A673 (cell line): ENCODE measurements at regions not wholly inside any gene's neighbourhood (a gene's known extent, or its start where the extent isn't known, plus 50 kb on each side); places are given as distances from the start of the nearest gene placed in this dataset.

Source experiments
- BruUV-seq: library from RNA; stranded (reverse); fragments of 400-500 nt; replicated peaks from 2 replicates; lab custom pipeline; 2021; lab: Mats Ljungman, UMichigan
- CTCF ChIA-PET: fragments of 300-600 bp; sonication (Branson Sonifier 250); formaldehyde crosslinking; loops from one replicate; lab custom pipeline; 2022; ENCODE audit warnings: antibody characterized with exemption; lab: Charles Lee
- POLR2A ChIA-PET: fragments of 300-600 bp; sonication (Branson Sonifier 250); formaldehyde crosslinking; loops from one replicate; lab custom pipeline; 2022; ENCODE audit warnings: antibody characterized with exemption; ENCODE audit not compliant: low non-redundant PET; lab: Charles Lee
- DNase-seq: peaks from one replicate; pipeline ENCODE4 v3.0.0-alpha.2; 2015; ENCODE audit warnings: low spot score
- H3K27ac ChIP-seq: fragments of 200-600 bp; sonication (generic); 2 replicates; pipeline ENCODE4 v1.5.1; 2016; ENCODE audit warnings: mixed run types, low read depth, mild to moderate bottlenecking, mixed read lengths, antibody characterized with exemption, low read length; ENCODE audit not compliant: poor library complexity, severe bottlenecking
- H3K27me3 ChIP-seq: fragments of 200-600 bp; sonication (generic); replicated peaks from 2 replicates; pipeline ENCODE4 v1.6.1; 2017; ENCODE audit warnings: mixed run types, low read depth, mild to moderate bottlenecking, mixed read lengths, antibody characterized with exemption, low read length; ENCODE audit not compliant: insufficient read depth, poor library complexity
- H3K36me3 ChIP-seq: fragments of 200-600 bp; sonication (generic); 2 replicates; pipeline ENCODE4 v1.6.1; 2016; ENCODE audit warnings: mixed run types, mild to moderate bottlenecking, mixed read lengths, antibody characterized with exemption, low read length; ENCODE audit not compliant: insufficient read depth, poor library complexity, severe bottlenecking
- H3K4me1 ChIP-seq: fragments of 200-600 bp; sonication (generic); 2 replicates; pipeline ENCODE4 v1.6.1; 2017; ENCODE audit warnings: mixed run types, mild to moderate bottlenecking, mixed read lengths, antibody characterized with exemption, low read length; ENCODE audit not compliant: insufficient read depth, poor library complexity, severe bottlenecking
- H3K4me3 ChIP-seq: fragments of 200-600 bp; sonication (generic); 2 replicates; pipeline ENCODE4 v1.5.1; 2016; ENCODE audit warnings: low read depth, mixed run types, mild to moderate bottlenecking, mixed read lengths, low read length; ENCODE audit not compliant: poor library complexity, severe bottlenecking
- H3K9me3 ChIP-seq: fragments of 200-600 bp; sonication (generic); 2 replicates; pipeline ENCODE4 v1.6.1; 2016; ENCODE audit warnings: mixed run types, low read depth, mild to moderate bottlenecking, mixed read lengths, antibody characterized with exemption, low read length; ENCODE audit not compliant: poor library complexity, severe bottlenecking
- EZH2 ChIP-seq: fragments of 200-600 bp; sonication (generic); IDR thresholded peaks from 2 replicates; pipeline ENCODE4 v1.6.1; 2017; ENCODE audit warnings: borderline replicate concordance, low read depth, mild to moderate bottlenecking, mixed read lengths, antibody characterized with exemption, low read length; ENCODE audit not compliant: poor library complexity, severe bottlenecking
- intact Hi-C: fragments of 100-400 bp; cut with micrococcal nuclease; formaldehyde crosslinking; loops from one replicate; pipeline ENCODE4 v1.10.0; 2022; ENCODE audit not compliant: unreplicated experiment
- TF ChIP-seq, protein P1 (sequence below): fragments of 300-800, 200-600 bp; sonication (generic); conservative IDR thresholded peaks from 2 replicates; pipeline ENCODE4 v1.5.1; 2017; ENCODE audit warnings: low read depth, mild to moderate bottlenecking, antibody characterized with exemption, low read length, moderate library complexity, mixed read lengths

DNA sequence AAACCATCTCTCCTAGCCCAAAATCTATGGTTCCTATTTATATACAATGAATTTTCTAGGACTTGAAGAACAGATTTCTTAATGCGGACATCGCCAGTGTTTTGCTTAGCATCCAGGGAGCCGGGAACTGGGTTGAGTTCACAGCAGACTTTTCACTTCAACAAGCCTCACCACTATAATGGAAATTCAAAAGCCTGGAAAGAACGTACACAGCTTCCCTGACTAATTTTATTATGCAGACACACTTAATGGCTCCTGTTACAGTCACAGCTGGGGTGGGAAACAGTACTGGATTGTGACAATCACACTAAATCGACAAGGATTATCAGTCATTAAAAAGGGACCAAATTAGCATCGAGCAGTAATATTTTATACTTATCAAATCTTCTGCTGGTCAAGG, 129.2 kb upstream of the BNIP2 start:
- TF ChIP-seq, protein P1, sequence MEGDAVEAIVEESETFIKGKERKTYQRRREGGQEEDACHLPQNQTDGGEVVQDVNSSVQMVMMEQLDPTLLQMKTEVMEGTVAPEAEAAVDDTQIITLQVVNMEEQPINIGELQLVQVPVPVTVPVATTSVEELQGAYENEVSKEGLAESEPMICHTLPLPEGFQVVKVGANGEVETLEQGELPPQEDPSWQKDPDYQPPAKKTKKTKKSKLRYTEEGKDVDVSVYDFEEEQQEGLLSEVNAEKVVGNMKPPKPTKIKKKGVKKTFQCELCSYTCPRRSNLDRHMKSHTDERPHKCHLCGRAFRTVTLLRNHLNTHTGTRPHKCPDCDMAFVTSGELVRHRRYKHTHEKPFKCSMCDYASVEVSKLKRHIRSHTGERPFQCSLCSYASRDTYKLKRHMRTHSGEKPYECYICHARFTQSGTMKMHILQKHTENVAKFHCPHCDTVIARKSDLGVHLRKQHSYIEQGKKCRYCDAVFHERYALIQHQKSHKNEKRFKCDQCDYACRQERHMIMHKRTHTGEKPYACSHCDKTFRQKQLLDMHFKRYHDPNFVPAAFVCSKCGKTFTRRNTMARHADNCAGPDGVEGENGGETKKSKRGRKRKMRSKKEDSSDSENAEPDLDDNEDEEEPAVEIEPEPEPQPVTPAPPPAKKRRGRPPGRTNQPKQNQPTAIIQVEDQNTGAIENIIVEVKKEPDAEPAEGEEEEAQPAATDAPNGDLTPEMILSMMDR = no peak
- H3K27me3 ChIP-seq = peaks cover 80% of the 10 kb centered on the region
- H3K36me3 ChIP-seq = no peaks in the 10 kb centered on the region
- no peak overlapping the region for H3K4me3 ChIP-seq
- no peak for DNase-seq
- no peak overlapping the region for H3K27ac ChIP-seq
- ChIA-PET CTCF (no interaction called here), POLR2A (no interaction called here)
- H3K4me1 ChIP-seq = no peaks in the 10 kb centered on the region
- intact Hi-C loops = no loop called here
- H3K9me3 ChIP-seq = no peaks in the 10 kb centered on the region
- no TSS peak for BruUV-seq

DNA sequence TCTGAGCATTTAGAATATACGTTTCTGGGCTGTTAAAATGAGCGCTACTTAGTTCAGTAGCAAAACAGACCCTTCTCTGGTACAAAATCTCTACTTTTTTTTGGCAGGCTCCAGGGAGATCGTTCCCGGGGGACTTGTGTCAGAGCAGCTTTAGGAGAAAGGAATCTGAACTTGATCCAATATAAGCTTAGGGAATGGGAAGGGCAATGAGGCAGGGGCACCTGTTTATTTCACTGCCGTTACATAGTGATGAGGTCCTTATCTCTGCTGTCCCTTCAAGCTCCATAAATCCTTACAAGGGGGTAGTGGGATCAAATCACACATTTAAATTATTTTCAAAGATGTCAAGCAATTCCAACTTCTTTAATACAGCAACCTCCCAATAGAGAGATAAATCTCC, 128.7 kb upstream of the BNIP2 start:
- Histone ChIP-seq H3K9me3 (no peaks in the 10 kb centered on the region), H3K4me1 (no peaks in the 10 kb centered on the region), H3K27ac (no peak overlapping the region), H3K36me3 (no peaks in the 10 kb centered on the region), H3K27me3 (peaks cover 85% of the 10 kb centered on the region), H3K4me3 (no peak overlapping the region)
- no peak for DNase-seq
- ChIA-PET CTCF (no interaction called here), POLR2A (no interaction called here)
- intact Hi-C loops = no loop called here
- no TSS peak for BruUV-seq
- no peak for TF ChIP-seq EZH2
- TF ChIP-seq, protein P1 = no peak

DNA sequence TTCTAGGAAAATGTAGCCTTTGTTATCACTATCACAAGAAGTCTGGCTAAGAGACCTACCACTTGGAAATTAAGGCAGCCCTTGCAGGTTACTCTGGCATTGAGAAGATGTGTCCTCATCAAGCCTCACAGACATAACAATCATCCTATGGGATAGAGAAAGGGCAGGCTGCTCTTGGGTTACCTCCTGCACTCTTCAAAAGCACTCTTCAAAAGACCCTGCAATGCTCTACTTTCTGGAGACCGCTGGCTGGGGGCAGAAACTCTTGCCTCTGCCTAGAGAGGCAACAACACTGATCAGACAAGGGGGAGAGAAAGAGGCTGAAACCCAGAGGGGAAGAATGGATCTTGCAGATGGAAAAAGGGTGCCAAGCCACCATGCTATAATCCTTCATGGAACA, 127.9 kb upstream of the BNIP2 start:
- DNase-seq = no peak
- no TSS peak for BruUV-seq
- Histone ChIP-seq H3K4me3 (no peak overlapping the region), H3K27ac (no peak overlapping the region), H3K27me3 (peaks cover 92% of the 10 kb centered on the region), H3K9me3 (no peaks in the 10 kb centered on the region), H3K36me3 (no peaks in the 10 kb centered on the region), H3K4me1 (no peaks in the 10 kb centered on the region)
- intact Hi-C loops = no loop called here
- ChIA-PET POLR2A (interaction anchor here (0.7 kb wide), 1 partner anchor 411 kb away, joined by 3 read pairs; no protein-coding TSS in a partner anchor), CTCF (no interaction called here)
- no peak for TF ChIP-seq EZH2
- TF ChIP-seq, protein P1 = no peak
